ENCODE measurements at regions not wholly inside any gene's neighbourhood (a gene's known extent, or its start where the extent isn't known, plus 50 kb on each side); places are given as distances from the start of the nearest gene placed in this dataset.

- Histone ChIP-seq H3K9me3 (ENCODE audit: low read depth, low read length, poor library complexity, severe bottlenecking) (no peaks in the 10 kb centered on the region), H3K4me1 (ENCODE audit: insufficient read depth, low read length, poor library complexity, severe bottlenecking) (no peaks in the 10 kb centered on the region), H3K27ac (ENCODE audit: low read depth, low read length, poor library complexity, severe bottlenecking) (no peak overlapping the region), H3K4me3 (ENCODE audit: low read depth, low read length, poor library complexity, severe bottlenecking) (no peak overlapping the region), H3K36me3 (ENCODE audit: insufficient read depth, low read length, poor library complexity, severe bottlenecking) (no peaks in the 10 kb centered on the region), H3K27me3 (replicated peaks; ENCODE audit: insufficient read depth, low read depth, low read length, poor library complexity) (peaks cover 69% of the 10 kb centered on the region)
- DNase-seq (ENCODE audit: low spot score), result no peak
- intact Hi-C loops (cut with micrococcal nuclease; ENCODE audit: unreplicated experiment), result no loop called here
- BruUV-seq (replicated peaks), result no TSS peak
- TF ChIP-seq EZH2 (IDR thresholded peaks at IDR 0.05; ENCODE audit: borderline replicate concordance, low read depth, low read length, poor library complexity, severe bottlenecking) (no peak), CTCF (conservative IDR thresholded peaks at IDR 0.05; ENCODE audit: low read depth, low read length) (no peak)
- ChIA-PET POLR2A (ENCODE audit: low non-redundant PET) (interaction anchor here (0.6 kb wide), 1 partner anchor 13 kb away, joined by 3 read pairs; no protein-coding TSS in a partner anchor), CTCF (no interaction called here)
Measured at GRCh38 chr20:37643400-37643799, 50.4 kb upstream of the CTNNBL1 start.

DNA sequence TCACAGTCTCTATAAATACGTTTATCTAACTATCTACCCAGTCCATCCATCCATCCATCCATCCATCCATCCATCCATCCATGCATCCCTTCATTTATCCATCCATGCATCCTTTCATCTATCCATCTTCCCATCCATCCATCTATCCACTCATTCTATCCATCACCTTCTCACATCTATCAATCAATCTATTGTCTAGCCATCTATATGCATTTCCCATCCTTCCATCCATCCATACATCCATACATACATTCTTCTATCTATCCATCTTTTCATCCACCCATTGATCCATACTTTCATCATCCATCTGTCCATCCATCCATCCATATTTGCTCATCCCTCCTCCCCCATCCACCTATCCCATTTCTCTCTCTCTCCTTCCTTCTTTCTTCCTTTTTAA is 51.6 kb upstream of the CTNNBL1 start:
- ChIA-PET CTCF (no interaction called here), POLR2A (ENCODE audit: low non-redundant PET) (no interaction called here)
- Histone ChIP-seq H3K4me3 (ENCODE audit: low read depth, low read length, poor library complexity, severe bottlenecking) (no peak overlapping the region), H3K36me3 (ENCODE audit: insufficient read depth, low read length, poor library complexity, severe bottlenecking) (no peaks in the 10 kb centered on the region), H3K9me3 (ENCODE audit: low read depth, low read length, poor library complexity, severe bottlenecking) (no peaks in the 10 kb centered on the region), H3K27me3 (replicated peaks; ENCODE audit: insufficient read depth, low read depth, low read length, poor library complexity) (peaks cover 69% of the 10 kb centered on the region), H3K4me1 (ENCODE audit: insufficient read depth, low read length, poor library complexity, severe bottlenecking) (no peaks in the 10 kb centered on the region), H3K27ac (ENCODE audit: low read depth, low read length, poor library complexity, severe bottlenecking) (no peak overlapping the region)
- no peak for TF ChIP-seq EZH2 (IDR thresholded peaks at IDR 0.05; ENCODE audit: borderline replicate concordance, low read depth, low read length, poor library complexity, severe bottlenecking)
- no peak for TF ChIP-seq CTCF (conservative IDR thresholded peaks at IDR 0.05; ENCODE audit: low read depth, low read length)
- no TSS peak for BruUV-seq (replicated peaks)
- intact Hi-C loops (cut with micrococcal nuclease; ENCODE audit: unreplicated experiment), result no loop called here
- no peak for DNase-seq (ENCODE audit: low spot score)

GRCh38 chr20:37640600-37641561 is 52.9 kb upstream of the CTNNBL1 start:
- no TSS peak for BruUV-seq (replicated peaks)
- TF ChIP-seq EZH2 (IDR thresholded peaks at IDR 0.05; ENCODE audit: borderline replicate concordance, low read depth, low read length, poor library complexity, severe bottlenecking) (no peak), CTCF (conservative IDR thresholded peaks at IDR 0.05; ENCODE audit: low read depth, low read length) (no peak)
- Histone ChIP-seq H3K9me3 (ENCODE audit: low read depth, low read length, poor library complexity, severe bottlenecking) (no peaks in the 10 kb centered on the region), H3K36me3 (ENCODE audit: insufficient read depth, low read length, poor library complexity, severe bottlenecking) (no peaks in the 10 kb centered on the region), H3K4me1 (ENCODE audit: insufficient read depth, low read length, poor library complexity, severe bottlenecking) (no peaks in the 10 kb centered on the region), H3K27me3 (replicated peaks; ENCODE audit: insufficient read depth, low read depth, low read length, poor library complexity) (peaks cover 67% of the 10 kb centered on the region), H3K4me3 (ENCODE audit: low read depth, low read length, poor library complexity, severe bottlenecking) (no peak overlapping the region), H3K27ac (ENCODE audit: low read depth, low read length, poor library complexity, severe bottlenecking) (no peak overlapping the region)
- peak; percentile 70 for DNase-seq (ENCODE audit: low spot score)
- intact Hi-C loops (cut with micrococcal nuclease; ENCODE audit: unreplicated experiment), result no loop called here
- ChIA-PET POLR2A (ENCODE audit: low non-redundant PET) (no interaction called here), CTCF (interaction anchor here (0.6 kb wide), 1 partner anchor 445 kb away, joined by 4 read pairs; no protein-coding TSS in a partner anchor)

Measured in A673 (cell line).